AG09319 (cell line): ENCODE measurements at regions not wholly inside any gene's neighbourhood (a gene's known extent, or its start where the extent isn't known, plus 50 kb on each side); places are given as distances from the start of the nearest gene placed in this dataset.

Source experiments
- DNase-seq: peaks from one replicate; pipeline ENCODE4 v3.0.0-alpha.2; 2010; ENCODE audit warnings: low read depth; ENCODE audit errors: extremely low read depth
- CTCF ChIP-seq: IDR thresholded peaks from 2 replicates; pipeline ENCODE4 v1.5.1; 2011; ENCODE audit warnings: low read depth, mild to moderate bottlenecking, inconsistent platforms, low read length, moderate library complexity

GRCh38 chr10:57963546-57963945, 304.1 kb downstream of the IPMK start:
- no peak for DNase-seq
- no peak for TF ChIP-seq CTCF

DNA sequence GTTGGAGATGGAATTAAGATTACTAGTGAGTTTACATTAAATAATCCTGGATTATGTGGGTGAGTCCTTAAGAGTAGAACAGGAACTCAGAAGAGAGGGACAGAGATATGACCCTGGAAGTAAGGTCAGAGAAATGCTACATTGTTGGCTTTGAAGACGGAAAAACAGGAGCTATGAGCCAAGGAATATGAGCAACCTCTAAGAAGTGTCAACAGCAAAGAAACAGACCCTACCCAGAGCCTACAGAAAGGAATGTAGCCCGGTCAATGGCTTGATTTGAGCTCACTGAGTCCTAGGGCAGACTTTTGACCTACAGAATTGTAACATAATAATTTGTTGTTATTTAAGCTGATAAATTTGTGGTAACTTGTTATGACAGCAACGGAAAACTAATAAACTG, 304.9 kb downstream of the IPMK start:
- DNase-seq: no peak
- no peak for TF ChIP-seq CTCF

DNA sequence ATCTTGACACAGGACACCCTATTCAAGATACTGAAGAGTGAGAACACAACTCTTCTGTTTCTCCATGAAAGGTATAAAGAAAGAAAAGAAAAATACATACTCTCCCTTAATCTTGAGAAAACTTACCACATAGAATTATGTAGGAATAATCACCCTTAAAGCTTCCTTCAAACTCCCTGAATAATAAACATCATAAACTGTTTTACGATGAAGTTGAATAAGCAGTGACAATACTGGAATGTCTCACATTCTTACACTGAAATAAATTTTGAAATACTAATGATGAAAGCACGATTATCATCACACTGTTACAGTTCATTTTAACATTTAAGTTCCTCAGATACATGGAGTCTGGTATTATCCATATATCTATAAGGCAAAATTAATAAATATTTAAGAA, 306.2 kb downstream of the IPMK start:
- DNase-seq: no peak
- no peak for TF ChIP-seq CTCF

DNA sequence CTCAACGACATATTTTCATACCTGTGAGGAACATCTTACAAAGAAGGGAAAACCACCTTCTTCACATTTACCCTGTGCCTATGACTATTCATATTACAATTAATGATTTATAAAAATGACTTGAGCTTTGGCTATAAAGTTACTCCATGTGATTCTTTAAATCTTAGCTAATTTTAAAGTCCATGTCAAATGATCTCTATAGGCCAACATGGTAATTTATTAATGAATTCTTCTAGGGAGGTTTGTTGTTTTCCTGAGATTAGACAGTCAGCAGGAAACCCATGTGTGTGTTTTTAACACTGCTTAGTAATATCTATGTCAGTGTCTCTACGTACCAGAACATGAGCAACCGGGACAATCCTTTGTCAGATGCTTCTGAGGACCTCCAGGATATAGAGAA, 307.3 kb downstream of the IPMK start:
- no peak for DNase-seq
- TF ChIP-seq CTCF: no peak

DNA sequence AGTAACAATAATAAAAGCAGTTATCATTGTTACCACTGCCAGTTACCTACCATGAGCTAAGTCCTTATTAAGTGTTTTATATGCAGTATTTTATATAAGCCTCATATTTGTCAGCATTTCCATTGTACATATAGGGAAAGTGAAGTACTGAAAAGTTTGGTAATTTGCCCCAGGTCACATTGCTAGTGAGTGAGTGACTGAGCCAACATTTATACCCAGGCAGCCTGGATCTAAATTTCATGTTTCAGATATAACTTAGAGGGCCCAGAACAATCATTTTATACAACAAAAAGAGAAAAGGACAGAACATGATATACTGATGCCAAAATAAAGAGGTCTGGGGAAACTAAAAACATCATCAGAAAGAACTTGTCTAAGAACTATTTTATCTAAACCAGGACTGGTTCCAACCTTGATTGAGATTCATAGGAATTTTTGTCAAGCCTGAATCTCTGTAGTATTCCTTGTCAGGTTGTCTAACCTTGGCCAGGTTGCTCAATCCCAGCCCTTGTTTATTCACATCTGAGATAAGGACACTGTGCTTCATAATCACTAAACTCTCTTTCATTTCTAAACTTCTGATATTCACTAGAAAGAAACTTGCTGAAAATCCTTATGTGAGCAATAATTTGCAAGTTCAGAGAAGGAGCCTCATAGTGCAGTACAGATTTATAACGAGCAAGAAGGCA, 308.2 kb downstream of the IPMK start:
- no peak for DNase-seq
- TF ChIP-seq CTCF: no peak

DNA sequence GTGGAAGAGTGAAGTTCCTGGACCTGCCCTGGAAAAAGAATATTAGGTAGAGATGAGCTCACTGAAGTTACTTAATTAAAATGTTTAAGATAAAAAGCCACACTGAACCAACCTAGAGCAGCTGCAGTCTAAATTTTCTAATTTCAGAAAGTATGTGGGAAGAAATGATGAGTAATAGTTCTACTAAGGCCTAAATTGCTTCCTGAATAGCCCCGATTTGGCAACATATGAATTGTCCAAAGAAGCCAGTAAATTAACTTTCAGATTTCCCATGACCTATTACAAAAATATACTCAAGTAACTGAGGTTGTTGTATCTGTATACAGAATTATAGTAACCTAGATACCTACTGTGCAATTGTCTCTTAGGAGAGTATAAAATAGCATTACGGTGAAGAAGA, 312.6 kb downstream of the IPMK start:
- no peak for TF ChIP-seq CTCF
- DNase-seq: no peak

DNA sequence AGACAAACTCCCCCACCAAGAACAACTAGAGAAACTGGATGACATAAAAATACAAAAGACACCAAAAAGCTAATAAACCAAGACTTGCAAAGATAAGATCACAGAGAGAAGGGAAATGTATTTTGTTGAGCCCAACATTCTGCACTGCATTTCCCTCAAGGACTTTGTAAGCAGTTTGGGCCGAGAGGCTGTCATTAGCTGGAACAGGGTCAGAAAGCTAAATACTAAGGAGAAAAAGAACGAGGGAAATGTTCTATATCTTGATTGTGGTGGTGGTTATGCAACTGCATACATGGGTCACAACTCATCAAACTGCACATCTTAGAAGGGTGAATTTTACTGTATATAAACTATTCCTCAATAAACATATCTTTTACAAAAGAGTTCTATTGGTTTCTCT, 315.0 kb downstream of the IPMK start:
- DNase-seq: no peak

More for the DNA sequence above, 315.0 kb downstream of the IPMK start:
- TF ChIP-seq CTCF: no peak
